IMR-90 (cell line): ENCODE measurements at regions not wholly inside any gene's neighbourhood (a gene's known extent, or its start where the extent isn't known, plus 50 kb on each side); places are given as distances from the start of the nearest gene placed in this dataset.

Source experiments
- BHLHE40 ChIP-seq: fragments of 150-350 bp; IDR thresholded peaks from 2 replicates; pipeline ENCODE4 v1.6.1; 2016; ENCODE audit warnings: mild to moderate bottlenecking, low read depth, low read length
- CEBPB ChIP-seq: IDR thresholded peaks from 2 replicates; pipeline ENCODE4 v1.6.1; 2012; ENCODE audit warnings: low read depth, low read length, improper control_type of control experiment
- MAFK ChIP-seq: IDR thresholded peaks from 2 replicates; pipeline ENCODE4 v1.6.1; 2012; ENCODE audit warnings: low read depth, low read length, improper control_type of control experiment
- MAZ ChIP-seq: IDR thresholded peaks from 2 replicates; pipeline ENCODE4 v1.6.1; 2012; ENCODE audit warnings: low read depth, mild to moderate bottlenecking, low read length, improper control_type of control experiment, moderate library complexity, borderline replicate concordance
- MXI1 ChIP-seq: IDR thresholded peaks from 2 replicates; pipeline ENCODE4 v1.6.1; 2012; ENCODE audit warnings: low read depth, mild to moderate bottlenecking, low read length, moderate library complexity, borderline replicate concordance
- NFE2L2 ChIP-seq: fragments of 150-350 bp; IDR thresholded peaks from 2 replicates; pipeline ENCODE4 v1.6.1; 2016; ENCODE audit warnings: low read depth, mild to moderate bottlenecking, low read length
- POLR2A ChIP-seq: IDR thresholded peaks from 2 replicates; pipeline ENCODE4 v1.6.1; 2012; ENCODE audit warnings: mild to moderate bottlenecking, low read depth, low read length
- RAD21 ChIP-seq: IDR thresholded peaks from 2 replicates; pipeline ENCODE4 v1.6.1; 2012; ENCODE audit warnings: low read length, improper control_type of control experiment
- RCOR1 ChIP-seq: IDR thresholded peaks from 2 replicates; pipeline ENCODE4 v1.6.1; 2012; ENCODE audit warnings: mild to moderate bottlenecking, low read length, improper control_type of control experiment; ENCODE audit not compliant: insufficient replicate concordance
- RFX5 ChIP-seq: IDR thresholded peaks from 2 replicates; pipeline ENCODE4 v1.8.0; 2012; ENCODE audit warnings: low read depth, mild to moderate bottlenecking, low read length, moderate library complexity
- SMC3 ChIP-seq: fragments of 150-350 bp; IDR thresholded peaks from 2 replicates; pipeline ENCODE4 v1.6.1; 2016; ENCODE audit warnings: low read depth, mild to moderate bottlenecking, antibody characterized with exemption, low read length, moderate library complexity
- TF ChIP-seq, protein P1 (sequence below): conservative IDR thresholded peaks from 2 replicates; pipeline ENCODE4 v1.5.1; 2012; ENCODE audit warnings: mild to moderate bottlenecking, low read depth, low read length, improper control_type of control experiment
- TF ChIP-seq, protein P2 (sequence below): fragments of 150-350 bp; IDR thresholded peaks from 2 replicates; pipeline ENCODE4 v1.6.1; 2016; ENCODE audit warnings: low read depth, mild to moderate bottlenecking, low read length, moderate library complexity, borderline replicate concordance
- TF ChIP-seq, protein P3 (sequence below): fragments of 150-350 bp; IDR thresholded peaks from 2 replicates; pipeline ENCODE4 v1.6.1; 2017; ENCODE audit warnings: mild to moderate bottlenecking, antibody characterized with exemption, low read length, low read depth

DNA sequence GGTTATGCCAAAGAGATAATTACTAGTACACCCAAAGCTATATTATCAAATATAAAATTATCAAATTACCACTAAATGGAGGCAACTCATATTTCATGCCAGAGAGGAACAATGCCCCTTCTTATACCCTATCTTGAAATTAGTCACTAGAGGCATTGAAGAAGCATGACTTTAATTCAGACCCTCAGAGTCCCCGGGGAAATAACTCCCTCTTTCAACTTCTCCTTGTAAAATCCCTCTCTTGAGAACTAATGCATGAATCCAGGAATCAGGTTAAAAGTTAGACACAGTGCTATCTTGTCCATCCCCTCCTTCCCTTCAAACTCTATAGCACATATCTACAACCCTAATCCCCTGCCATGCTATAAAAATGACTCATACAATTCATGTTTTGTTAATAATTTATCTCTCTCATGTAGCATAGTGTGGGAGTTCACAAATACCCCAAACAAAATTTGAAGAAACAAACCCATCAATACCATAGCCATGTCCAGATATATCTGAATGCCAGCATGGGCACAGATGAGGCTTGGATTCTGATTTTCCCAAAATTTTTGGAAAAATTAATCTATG, 665.4 kb downstream of the KCNA4 start:
- TF ChIP-seq, protein P1, sequence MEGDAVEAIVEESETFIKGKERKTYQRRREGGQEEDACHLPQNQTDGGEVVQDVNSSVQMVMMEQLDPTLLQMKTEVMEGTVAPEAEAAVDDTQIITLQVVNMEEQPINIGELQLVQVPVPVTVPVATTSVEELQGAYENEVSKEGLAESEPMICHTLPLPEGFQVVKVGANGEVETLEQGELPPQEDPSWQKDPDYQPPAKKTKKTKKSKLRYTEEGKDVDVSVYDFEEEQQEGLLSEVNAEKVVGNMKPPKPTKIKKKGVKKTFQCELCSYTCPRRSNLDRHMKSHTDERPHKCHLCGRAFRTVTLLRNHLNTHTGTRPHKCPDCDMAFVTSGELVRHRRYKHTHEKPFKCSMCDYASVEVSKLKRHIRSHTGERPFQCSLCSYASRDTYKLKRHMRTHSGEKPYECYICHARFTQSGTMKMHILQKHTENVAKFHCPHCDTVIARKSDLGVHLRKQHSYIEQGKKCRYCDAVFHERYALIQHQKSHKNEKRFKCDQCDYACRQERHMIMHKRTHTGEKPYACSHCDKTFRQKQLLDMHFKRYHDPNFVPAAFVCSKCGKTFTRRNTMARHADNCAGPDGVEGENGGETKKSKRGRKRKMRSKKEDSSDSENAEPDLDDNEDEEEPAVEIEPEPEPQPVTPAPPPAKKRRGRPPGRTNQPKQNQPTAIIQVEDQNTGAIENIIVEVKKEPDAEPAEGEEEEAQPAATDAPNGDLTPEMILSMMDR, result no peak
- TF ChIP-seq RFX5 (no peak), MAZ (no peak), POLR2A (no peak), MXI1 (no peak), RAD21 (no peak), MAFK (no peak), CEBPB (no peak), BHLHE40 (no peak), RCOR1 (no peak), SMC3 (no peak), NFE2L2 (no peak)
- TF ChIP-seq, protein P2, sequence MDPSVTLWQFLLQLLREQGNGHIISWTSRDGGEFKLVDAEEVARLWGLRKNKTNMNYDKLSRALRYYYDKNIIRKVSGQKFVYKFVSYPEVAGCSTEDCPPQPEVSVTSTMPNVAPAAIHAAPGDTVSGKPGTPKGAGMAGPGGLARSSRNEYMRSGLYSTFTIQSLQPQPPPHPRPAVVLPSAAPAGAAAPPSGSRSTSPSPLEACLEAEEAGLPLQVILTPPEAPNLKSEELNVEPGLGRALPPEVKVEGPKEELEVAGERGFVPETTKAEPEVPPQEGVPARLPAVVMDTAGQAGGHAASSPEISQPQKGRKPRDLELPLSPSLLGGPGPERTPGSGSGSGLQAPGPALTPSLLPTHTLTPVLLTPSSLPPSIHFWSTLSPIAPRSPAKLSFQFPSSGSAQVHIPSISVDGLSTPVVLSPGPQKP, result no peak
- TF ChIP-seq, protein P3, sequence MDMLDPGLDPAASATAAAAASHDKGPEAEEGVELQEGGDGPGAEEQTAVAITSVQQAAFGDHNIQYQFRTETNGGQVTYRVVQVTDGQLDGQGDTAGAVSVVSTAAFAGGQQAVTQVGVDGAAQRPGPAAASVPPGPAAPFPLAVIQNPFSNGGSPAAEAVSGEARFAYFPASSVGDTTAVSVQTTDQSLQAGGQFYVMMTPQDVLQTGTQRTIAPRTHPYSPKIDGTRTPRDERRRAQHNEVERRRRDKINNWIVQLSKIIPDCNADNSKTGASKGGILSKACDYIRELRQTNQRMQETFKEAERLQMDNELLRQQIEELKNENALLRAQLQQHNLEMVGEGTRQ, result no peak
